Adrenal gland (tissue), 5 donors: ENCODE measurements at regions not wholly inside any gene's neighbourhood (a gene's known extent, or its start where the extent isn't known, plus 50 kb on each side); places are given as distances from the start of the nearest gene placed in this dataset.

Experiments used
- CTCF ChIP-seq, 6 experiments: fragments of 450-650 bp in 4 of 6; fragments of 200-600 bp in 2 of 6; sonication (generic) in 1 of 6; IDR thresholded peaks; 1 replicate in 5 of 6; 2 replicates in 1 of 6; pipeline versions ENCODE4 v1.5.1 to v1.8.0; 2016 to 2021; ENCODE audit warnings: antibody characterized with exemption in 6 of 6, mild to moderate bottlenecking in 2 of 6, moderate library complexity in 1 of 6
- POLR2A ChIP-seq, 2 donors: fragments of 450-650 bp; IDR thresholded peaks; one replicate each; pipeline ENCODE4 v1.6.1; 2017; ENCODE audit warnings: antibody characterized with exemption in 2 of 2, mild to moderate bottlenecking in 2 of 2, moderate library complexity in 1 of 2
- donor health status: DM: no; HTN: no; CAD: no.

DNA sequence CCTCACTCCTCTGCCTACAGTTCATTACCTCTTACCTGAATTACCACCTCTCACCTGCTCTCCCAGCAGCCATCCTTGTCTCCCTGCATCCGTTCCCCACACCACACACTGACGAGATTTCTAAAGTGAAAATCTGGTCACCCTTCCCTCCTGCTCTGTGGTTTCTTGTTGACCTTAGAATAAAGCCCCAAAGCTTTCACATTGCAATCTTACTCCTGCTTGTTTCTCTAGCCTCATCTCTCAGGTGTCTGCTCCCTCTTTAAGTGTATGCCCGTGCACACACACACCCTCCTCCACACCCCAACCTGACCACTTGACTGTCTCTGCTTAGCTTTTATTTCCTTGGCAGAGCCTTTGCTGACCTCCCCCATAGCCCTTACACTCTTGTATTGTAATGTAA is 122.0 kb upstream of the SKOR2 start:
- no peak for TF ChIP-seq CTCF (IDR thresholded peaks at IDR 0.05)
- no peak for TF ChIP-seq POLR2A (IDR thresholded peaks at IDR 0.05)
